Fibroblast of lung (primary cell): ENCODE measurements at regions not wholly inside any gene's neighbourhood (a gene's known extent, or its start where the extent isn't known, plus 50 kb on each side); places are given as distances from the start of the nearest gene placed in this dataset.

Experiments used
- EZH2 ChIP-seq: IDR thresholded peaks from 2 replicates; pipeline ENCODE4 v1.5.1; 2012; ENCODE audit warnings: low read length, control low read depth, mild to moderate bottlenecking; ENCODE audit errors: missing control alignments
- TF ChIP-seq, protein P1 (sequence below), 2 donors: IDR thresholded peaks in 1 of 2; conservative IDR thresholded peaks in 1 of 2; 1 replicate in 1 of 2; 2 replicates in 1 of 2; pipeline ENCODE4 v1.5.1; 2011 to 2012; ENCODE audit warnings: low read length in 2 of 2, control low read depth in 1 of 2, inconsistent platforms in 1 of 2, low read depth in 1 of 2, mild to moderate bottlenecking in 1 of 2

DNA sequence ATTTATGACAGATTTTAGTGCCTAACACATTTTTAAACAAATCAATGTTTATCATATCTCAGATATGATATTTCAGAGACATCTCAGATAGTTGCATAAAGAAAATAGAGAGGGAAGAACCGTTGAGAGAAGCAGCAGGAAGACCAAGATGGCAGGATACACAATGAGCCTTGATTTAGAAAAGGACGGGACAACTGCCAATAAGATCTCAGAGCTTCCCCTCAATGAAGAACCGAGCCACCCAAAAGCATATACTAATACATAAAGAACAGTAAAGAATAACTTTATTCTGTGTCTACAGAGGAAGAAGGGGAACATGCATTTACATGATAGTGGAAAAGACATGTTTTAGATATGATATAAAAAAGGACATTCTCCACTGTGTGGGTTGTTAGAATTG, 375.9 kb upstream of the SOX5 start:
- TF ChIP-seq, protein P1, sequence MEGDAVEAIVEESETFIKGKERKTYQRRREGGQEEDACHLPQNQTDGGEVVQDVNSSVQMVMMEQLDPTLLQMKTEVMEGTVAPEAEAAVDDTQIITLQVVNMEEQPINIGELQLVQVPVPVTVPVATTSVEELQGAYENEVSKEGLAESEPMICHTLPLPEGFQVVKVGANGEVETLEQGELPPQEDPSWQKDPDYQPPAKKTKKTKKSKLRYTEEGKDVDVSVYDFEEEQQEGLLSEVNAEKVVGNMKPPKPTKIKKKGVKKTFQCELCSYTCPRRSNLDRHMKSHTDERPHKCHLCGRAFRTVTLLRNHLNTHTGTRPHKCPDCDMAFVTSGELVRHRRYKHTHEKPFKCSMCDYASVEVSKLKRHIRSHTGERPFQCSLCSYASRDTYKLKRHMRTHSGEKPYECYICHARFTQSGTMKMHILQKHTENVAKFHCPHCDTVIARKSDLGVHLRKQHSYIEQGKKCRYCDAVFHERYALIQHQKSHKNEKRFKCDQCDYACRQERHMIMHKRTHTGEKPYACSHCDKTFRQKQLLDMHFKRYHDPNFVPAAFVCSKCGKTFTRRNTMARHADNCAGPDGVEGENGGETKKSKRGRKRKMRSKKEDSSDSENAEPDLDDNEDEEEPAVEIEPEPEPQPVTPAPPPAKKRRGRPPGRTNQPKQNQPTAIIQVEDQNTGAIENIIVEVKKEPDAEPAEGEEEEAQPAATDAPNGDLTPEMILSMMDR (conservative IDR thresholded peaks at IDR 0.05 in 1 of 2, IDR thresholded peaks at IDR 0.05 in 1 of 2; ENCODE audit: low read depth in 1 of 2, low read length in 2 of 2), result no peak
- TF ChIP-seq EZH2, result no peak
